Naive thymus-derived CD4-positive, alpha-beta T cell (primary cell): ENCODE measurements at regions not wholly inside any gene's neighbourhood (a gene's known extent, or its start where the extent isn't known, plus 50 kb on each side); places are given as distances from the start of the nearest gene placed in this dataset.
"Not testable (repeated sequence)": the region's sequence is repeated elsewhere in the genome, so short reads cannot be mapped to it uniquely, and the experiment has no call there.

ENCODE experiments used
- ATAC-seq: fragments of 150-1000 bp; cut with Tn5 transposase; 2 replicates; pipeline ENCODE4 v1.10.0; 2021; ENCODE audit warnings: mild to moderate bottlenecking, moderate library complexity
- CTCF ChIA-PET: fragments of 350-600 bp; sonication (Branson Sonifier 250); formaldehyde crosslinking; loops from one replicate; lab custom pipeline; 2021; ENCODE audit warnings: antibody characterized with exemption; lab: Charles Lee
- POLR2A ChIA-PET: fragments of 350-600 bp; sonication (Branson Sonifier 250); formaldehyde crosslinking; loops from one replicate; lab custom pipeline; 2021; ENCODE audit warnings: antibody characterized with exemption, inconsistent platforms; lab: Charles Lee
- DNase-seq, 9 donors: peaks; one replicate each; pipeline versions ENCODE4 v3.0.0 to v3.0.0-alpha.2; 2020 to 2022; ENCODE audit warnings: mixed read lengths in 1 of 9
- H3K27ac ChIP-seq: one replicate; pipeline ENCODE4 v1.7.0; 2013; ENCODE audit warnings: mild to moderate bottlenecking, low read depth, low read length, moderate library complexity
- H3K27me3 ChIP-seq, 2 donors: one replicate each; pipeline ENCODE4 v1.7.0; 2013; ENCODE audit warnings: low read length in 2 of 2, mild to moderate bottlenecking in 2 of 2, moderate library complexity in 2 of 2; ENCODE audit not compliant: control insufficient read depth in 2 of 2, insufficient read depth in 2 of 2
- H3K36me3 ChIP-seq, 3 experiments: 1 replicate in 2 of 3; 2 replicates in 1 of 3; pipeline ENCODE4 v1.7.0; 2013; ENCODE audit warnings: low read length in 3 of 3, mild to moderate bottlenecking in 3 of 3, moderate library complexity in 1 of 3; ENCODE audit not compliant: insufficient read depth in 3 of 3, control insufficient read depth in 2 of 3
- H3K4me1 ChIP-seq, 2 donors: one replicate each; pipeline ENCODE4 v1.7.0; 2013; ENCODE audit warnings: low read length in 2 of 2, mild to moderate bottlenecking in 2 of 2, moderate library complexity in 1 of 2; ENCODE audit not compliant: control insufficient read depth in 2 of 2, insufficient read depth in 2 of 2
- H3K4me3 ChIP-seq: 2 replicates; pipeline ENCODE4 v1.7.0; 2013; ENCODE audit warnings: mild to moderate bottlenecking, low read length
- H3K9me3 ChIP-seq, 3 experiments: 1 replicate in 2 of 3; 2 replicates in 1 of 3; pipeline ENCODE4 v1.7.0; 2013; ENCODE audit warnings: low read length in 3 of 3; ENCODE audit not compliant: control insufficient read depth in 2 of 3
- H3K27ac Mint-ChIP-seq, 9 donors: one replicate each; pipeline ENCODE4 v1.8.0; 2020 to 2022; ENCODE audit warnings: mixed read lengths in 9 of 9, mild to moderate bottlenecking in 8 of 9, moderate library complexity in 5 of 9, inconsistent platforms in 2 of 9
- H3K27me3 Mint-ChIP-seq, 5 donors: one replicate each; pipeline ENCODE4 v1.8.0; 2021 to 2022; ENCODE audit warnings: mixed read lengths in 5 of 5, mild to moderate bottlenecking in 1 of 5
- H3K36me3 Mint-ChIP-seq, 5 donors: one replicate each; pipeline ENCODE4 v1.8.0; 2020 to 2022; ENCODE audit warnings: mixed read lengths in 5 of 5, mild to moderate bottlenecking in 3 of 5, inconsistent platforms in 1 of 5
- H3K4me1 Mint-ChIP-seq, 7 donors: one replicate each; pipeline ENCODE4 v1.8.0; 2020 to 2022; ENCODE audit warnings: mixed read lengths in 7 of 7, mild to moderate bottlenecking in 3 of 7, inconsistent platforms in 1 of 7
- H3K4me3 Mint-ChIP-seq, 10 donors: one replicate each; pipeline ENCODE4 v1.8.0; 2020 to 2022; ENCODE audit warnings: mild to moderate bottlenecking in 10 of 10, mixed read lengths in 10 of 10, moderate library complexity in 6 of 10, inconsistent platforms in 2 of 10
- H3K9me3 Mint-ChIP-seq, 11 donors: one replicate each; pipeline ENCODE4 v1.8.0; 2020 to 2022; ENCODE audit warnings: mixed read lengths in 11 of 11, mild to moderate bottlenecking in 4 of 11, inconsistent platforms in 1 of 11, moderate library complexity in 1 of 11
- intact Hi-C, 2 donors: fragments of 100-400 bp; cut with micrococcal nuclease; formaldehyde crosslinking; loops; one replicate each; pipeline ENCODE4 v1.15.1; 2023

DNA sequence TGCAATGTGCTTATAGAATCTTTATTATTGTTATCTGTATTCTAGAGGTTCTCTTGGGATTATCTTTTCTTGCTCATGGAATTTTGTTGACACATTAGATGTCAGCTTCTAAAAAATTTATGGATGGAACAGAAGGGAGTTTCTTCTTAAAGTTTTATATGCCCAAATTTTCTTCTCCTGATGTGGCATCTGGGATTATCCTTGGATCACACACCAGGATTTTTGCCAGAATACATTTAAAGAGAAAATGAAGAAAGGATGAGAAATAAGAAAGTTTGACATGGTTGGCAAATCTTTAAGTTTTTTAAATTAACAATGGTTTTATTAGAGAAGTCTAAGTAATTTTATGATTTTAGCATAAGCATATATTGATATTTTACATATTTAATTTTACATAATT, 706.7 kb upstream of the TMEFF2 start:
- Histone ChIP-seq H3K4me3 (no peak overlapping the region), H3K9me3 (no peaks in the 10 kb centered on the region), H3K36me3 (no peaks in the 10 kb centered on the region), H3K4me1 (no peaks in the 10 kb centered on the region), H3K27ac (no peak overlapping the region), H3K27me3 (no peaks in the 10 kb centered on the region)
- no peak overlapping the region for H3K27ac Mint-ChIP-seq
- no peaks in the 10 kb centered on the region for H3K36me3 Mint-ChIP-seq
- intact Hi-C loops = no loop called here
- H3K4me1 Mint-ChIP-seq = no peaks in the 10 kb centered on the region
- DNase-seq = no peak
- POLR2A ChIA-PET = no interaction called here
- H3K9me3 Mint-ChIP-seq = peaks cover 0 to 10% (median 0%) of the 10 kb centered on the region in 11 donors
- H3K27me3 Mint-ChIP-seq = no peaks in the 10 kb centered on the region
- H3K4me3 Mint-ChIP-seq = no peak overlapping the region
- CTCF ChIA-PET = no interaction called here
- ATAC-seq = no peak

DNA sequence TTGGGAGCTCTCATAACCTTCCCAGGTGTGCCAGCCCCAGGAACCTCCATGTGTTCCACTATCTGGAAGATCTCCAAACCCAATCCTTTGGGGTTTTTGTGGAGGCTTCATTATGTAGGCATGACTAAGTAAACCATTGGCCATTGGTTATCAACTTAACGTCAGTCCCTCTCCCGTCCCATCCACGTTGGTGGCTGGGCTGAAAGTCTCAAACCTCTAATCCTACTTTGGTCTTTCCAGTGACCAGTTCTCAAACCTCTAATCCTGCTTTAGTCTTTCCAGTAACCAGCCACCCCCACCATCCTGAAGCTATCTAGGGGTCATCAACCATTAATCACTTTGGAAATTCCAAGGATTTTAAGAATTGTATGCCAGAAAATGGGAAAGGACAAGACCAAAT, 704.7 kb upstream of the TMEFF2 start:
- CTCF ChIA-PET = no interaction called here
- H3K4me1 Mint-ChIP-seq = no peaks in the 10 kb centered on the region
- Histone ChIP-seq H3K9me3 (no peaks in the 10 kb centered on the region), H3K36me3 (no peaks in the 10 kb centered on the region), H3K4me1 (no peaks in the 10 kb centered on the region), H3K4me3 (no peak overlapping the region), H3K27ac (no peak overlapping the region), H3K27me3 (no peaks in the 10 kb centered on the region)
- no peak for DNase-seq
- H3K4me3 Mint-ChIP-seq = no peak overlapping the region
- H3K36me3 Mint-ChIP-seq = no peaks in the 10 kb centered on the region
- intact Hi-C loops = no loop called here
- ATAC-seq = no peak
- POLR2A ChIA-PET = no interaction called here
- H3K9me3 Mint-ChIP-seq = peaks cover 0 to 13% (median 0%) of the 10 kb centered on the region in 11 donors
- no peak overlapping the region for H3K27ac Mint-ChIP-seq
- no peaks in the 10 kb centered on the region for H3K27me3 Mint-ChIP-seq

DNA sequence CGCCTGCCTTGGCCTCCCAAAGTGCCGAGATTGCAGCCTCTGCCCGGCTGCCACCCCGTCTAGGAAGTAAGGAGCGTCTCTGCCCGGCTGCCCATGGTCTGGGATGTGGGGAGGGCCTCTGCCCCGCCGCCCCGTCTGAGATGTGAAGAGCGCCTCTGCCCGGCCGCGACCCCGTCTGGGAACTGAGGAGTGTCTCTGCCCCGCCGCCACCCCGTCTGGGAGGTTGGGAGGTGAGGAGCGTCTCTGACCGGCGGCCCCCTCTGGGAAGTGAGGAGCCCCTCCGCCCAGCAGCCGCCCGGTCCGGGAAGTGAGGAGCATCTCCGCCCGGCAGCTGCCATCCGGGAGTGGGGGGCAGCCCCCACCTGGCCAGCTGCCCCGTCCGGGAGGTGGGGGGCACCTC, 699.2 kb upstream of the TMEFF2 start:
- H3K4me1 ChIP-seq, POLR2A ChIA-PET, H3K36me3 ChIP-seq, intact Hi-C loops, H3K4me1 Mint-ChIP-seq, H3K27ac ChIP-seq, DNase-seq, H3K36me3 Mint-ChIP-seq, H3K27me3 Mint-ChIP-seq, H3K4me3 ChIP-seq, H3K27me3 ChIP-seq, H3K9me3 ChIP-seq, ATAC-seq, H3K4me3 Mint-ChIP-seq, CTCF ChIA-PET, H3K27ac Mint-ChIP-seq: not testable (repeated sequence)
- H3K9me3 Mint-ChIP-seq = peaks cover 0 to 13% (median 0%) of the 10 kb centered on the region in 11 donors

DNA sequence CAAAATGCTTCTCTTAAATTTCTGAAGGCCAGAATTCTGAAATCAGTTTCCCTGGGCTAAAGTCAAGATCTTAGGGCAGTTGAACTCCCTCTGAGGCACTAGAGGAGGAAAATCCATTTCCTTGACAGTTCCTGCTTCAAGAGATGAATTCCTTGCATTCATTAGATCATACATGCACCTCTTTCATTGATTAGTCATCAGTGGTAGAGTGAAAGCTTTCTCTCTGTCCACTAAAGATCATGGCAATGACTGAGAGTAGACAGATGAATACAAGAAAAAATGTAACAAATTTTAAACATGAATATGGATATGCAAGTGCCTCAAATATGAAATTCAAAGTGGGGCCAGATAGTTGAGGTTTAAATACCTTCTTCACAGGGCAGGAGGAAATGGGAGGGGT, 693.4 kb upstream of the TMEFF2 start:
- H3K36me3 ChIP-seq = no peaks in the 10 kb centered on the region
- no peaks in the 10 kb centered on the region for H3K27me3 ChIP-seq
- no peaks in the 10 kb centered on the region for H3K4me1 ChIP-seq
- no peak overlapping the region for H3K4me3 ChIP-seq
- H3K27ac ChIP-seq = no peak overlapping the region
- Mint-ChIP-seq H3K36me3 (no peaks in the 10 kb centered on the region), H3K4me1 (no peaks in the 10 kb centered on the region), H3K4me3 (no peak overlapping the region), H3K27ac (no peak overlapping the region), H3K27me3 (peaks cover 0 to 3% (median 0%) of the 10 kb centered on the region in 5 donors), H3K9me3 (peaks cover 0 to 5% (median 0%) of the 10 kb centered on the region in 11 donors)
- intact Hi-C loops = no loop called here
- ATAC-seq (no peak), DNase-seq (no peak)
- CTCF ChIA-PET = no interaction called here
- POLR2A ChIA-PET = no interaction called here
- no peaks in the 10 kb centered on the region for H3K9me3 ChIP-seq

DNA sequence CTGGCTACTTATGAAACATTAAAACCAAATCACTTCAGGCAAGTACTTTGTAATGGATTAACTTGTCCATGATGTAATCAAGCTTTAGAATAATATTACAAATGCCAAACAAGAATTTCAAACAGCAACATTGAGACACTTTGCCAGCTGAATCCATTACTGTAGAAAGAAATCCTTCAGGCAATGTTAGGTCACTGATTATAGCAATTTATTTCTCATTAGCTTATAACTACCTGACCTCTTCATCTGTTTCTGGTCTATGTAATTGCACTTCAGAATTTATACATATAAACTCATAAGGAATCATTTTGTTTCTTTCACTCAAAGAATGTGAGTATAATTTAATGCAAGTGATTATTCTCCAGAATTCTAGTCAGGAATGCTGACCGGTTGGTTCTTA, 692.6 kb upstream of the TMEFF2 start:
- H3K9me3 Mint-ChIP-seq = peaks cover 0 to 5% (median 0%) of the 10 kb centered on the region in 11 donors
- POLR2A ChIA-PET = no interaction called here
- Histone ChIP-seq H3K36me3 (no peaks in the 10 kb centered on the region), H3K4me1 (no peaks in the 10 kb centered on the region), H3K27ac (no peak overlapping the region), H3K4me3 (no peak overlapping the region), H3K9me3 (no peaks in the 10 kb centered on the region), H3K27me3 (no peaks in the 10 kb centered on the region)
- no peak overlapping the region for H3K27ac Mint-ChIP-seq
- no peak for ATAC-seq
- no peaks in the 10 kb centered on the region for H3K36me3 Mint-ChIP-seq
- no peaks in the 10 kb centered on the region for H3K4me1 Mint-ChIP-seq
- no peak overlapping the region for H3K4me3 Mint-ChIP-seq
- intact Hi-C loops = no loop called here
- H3K27me3 Mint-ChIP-seq = peaks cover 0 to 3% (median 0%) of the 10 kb centered on the region in 5 donors
- CTCF ChIA-PET = no interaction called here
- no peak for DNase-seq

DNA sequence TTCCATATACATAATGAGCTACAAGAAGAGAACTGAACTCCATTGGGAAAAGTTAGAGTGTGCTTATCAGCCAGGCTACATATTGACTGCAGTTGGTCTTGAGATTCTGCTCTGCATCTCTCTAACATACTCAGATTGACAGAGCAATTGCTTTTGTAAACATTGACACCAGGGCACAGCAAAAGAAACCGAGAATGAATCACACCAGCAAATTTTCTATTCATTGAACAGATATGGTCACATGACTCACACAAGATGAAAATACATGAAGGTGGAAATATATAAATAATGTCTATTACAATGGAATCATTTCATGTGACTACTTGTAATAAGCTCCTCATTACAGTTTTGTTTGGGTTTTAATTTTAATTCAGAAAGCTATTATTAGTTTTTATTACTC, 691.9 kb upstream of the TMEFF2 start:
- ChIA-PET POLR2A (no interaction called here), CTCF (no interaction called here)
- H3K4me1 ChIP-seq = no peaks in the 10 kb centered on the region
- intact Hi-C loops = no loop called here
- no peak for ATAC-seq
- H3K27me3 ChIP-seq = no peaks in the 10 kb centered on the region
- H3K4me1 Mint-ChIP-seq = no peaks in the 10 kb centered on the region
- H3K9me3 ChIP-seq = no peaks in the 10 kb centered on the region
- no peak overlapping the region for H3K4me3 Mint-ChIP-seq
- no peak overlapping the region for H3K4me3 ChIP-seq
- H3K9me3 Mint-ChIP-seq = peaks cover 0 to 5% (median 0%) of the 10 kb centered on the region in 11 donors
- H3K36me3 Mint-ChIP-seq = no peaks in the 10 kb centered on the region
- H3K27ac Mint-ChIP-seq = no peak overlapping the region
- H3K36me3 ChIP-seq = no peaks in the 10 kb centered on the region
- no peak for DNase-seq
- H3K27me3 Mint-ChIP-seq = peaks cover 0 to 3% (median 0%) of the 10 kb centered on the region in 5 donors
- no peak overlapping the region for H3K27ac ChIP-seq

DNA sequence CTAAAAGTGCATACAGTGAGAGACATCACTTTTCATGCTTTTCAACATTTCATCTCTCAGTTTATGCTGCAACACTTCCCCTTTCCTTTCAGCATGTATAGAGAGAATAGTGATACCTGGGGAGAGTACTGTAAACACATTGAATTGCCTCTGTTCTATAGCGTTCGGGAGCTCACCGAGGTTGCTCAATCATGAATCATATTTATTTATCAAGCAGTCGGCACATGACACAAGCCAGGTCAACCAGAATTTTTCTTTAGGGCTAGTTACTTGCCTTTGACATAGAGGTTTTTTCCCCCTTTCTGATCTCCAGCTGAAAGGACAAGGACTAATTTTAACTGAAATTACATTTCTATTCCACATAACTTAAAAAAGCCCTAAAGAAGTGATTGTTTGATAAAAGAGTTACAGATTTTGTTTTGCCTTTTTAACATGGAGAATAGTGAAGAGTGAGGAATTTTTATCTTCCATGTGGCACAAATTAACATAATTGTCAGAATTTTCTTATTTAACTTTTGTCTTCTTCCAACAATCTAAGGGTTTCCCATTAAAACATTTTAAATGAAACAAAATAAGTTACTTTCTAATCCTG, 690.9 kb upstream of the TMEFF2 start:
- CTCF ChIA-PET = interaction anchor here (0.6 kb wide), 1 partner anchor 989 kb away, joined by 4 read pairs; no protein-coding TSS in a partner anchor
- H3K27ac Mint-ChIP-seq = no peak overlapping the region

More for the DNA sequence above, 690.9 kb upstream of the TMEFF2 start:
- peaks cover 0 to 5% (median 0%) of the 10 kb centered on the region in 11 donors for H3K9me3 Mint-ChIP-seq
- Histone ChIP-seq H3K9me3 (no peaks in the 10 kb centered on the region), H3K4me3 (no peak overlapping the region), H3K27ac (no peak overlapping the region), H3K27me3 (no peaks in the 10 kb centered on the region), H3K36me3 (no peaks in the 10 kb centered on the region), H3K4me1 (no peaks in the 10 kb centered on the region)
- H3K27me3 Mint-ChIP-seq = peaks cover 0 to 3% (median 0%) of the 10 kb centered on the region in 5 donors
- no peak for ATAC-seq
- H3K36me3 Mint-ChIP-seq = no peaks in the 10 kb centered on the region
- no peak for DNase-seq
- POLR2A ChIA-PET = no interaction called here
- no peak overlapping the region for H3K4me3 Mint-ChIP-seq
- intact Hi-C loops = no loop called here
- no peaks in the 10 kb centered on the region for H3K4me1 Mint-ChIP-seq
